CD14-positive monocyte (primary cell): ENCODE measurements at regions not wholly inside any gene's neighbourhood (a gene's known extent, or its start where the extent isn't known, plus 50 kb on each side); places are given as distances from the start of the nearest gene placed in this dataset.
A peak's percentile ranks its signal among the peaks of the same experiment; 100 is the strongest.

ENCODE experiments used
- DNase-seq, 3 donors: peaks; one replicate each; pipeline ENCODE4 v3.0.0-alpha.2; 2011 to 2022
- H2AFZ ChIP-seq: 2 replicates; pipeline ENCODE4 v1.6.0; 2012; ENCODE audit warnings: mild to moderate bottlenecking, low read depth, low read length, inconsistent platforms; ENCODE audit not compliant: insufficient read depth, poor library complexity, severe bottlenecking
- H3K27ac ChIP-seq, 2 donors: 1 replicate in 1 of 2; 2 replicates in 1 of 2; pipeline ENCODE4 v1.5.1; 2012 to 2013; ENCODE audit warnings: low read length in 2 of 2, control low read depth in 1 of 2, inconsistent platforms in 1 of 2, low read depth in 1 of 2, mild to moderate bottlenecking in 1 of 2
- H3K27me3 ChIP-seq, 2 donors: one replicate each; pipeline versions ENCODE4 v1.6.0 to v1.6.1; 2011 to 2013; ENCODE audit warnings: low read length in 2 of 2; ENCODE audit not compliant: control insufficient read depth in 2 of 2, insufficient read depth in 2 of 2
- H3K36me3 ChIP-seq, 2 donors: replicated peaks in 1 of 2; 1 replicate in 1 of 2; 2 replicates in 1 of 2; pipeline versions ENCODE4 v1.5.1 to v1.6.1; 2012 to 2013; ENCODE audit warnings: low read length in 2 of 2, control low read depth in 1 of 2, inconsistent platforms in 1 of 2, mild to moderate bottlenecking in 1 of 2; ENCODE audit not compliant: insufficient read depth in 2 of 2, control insufficient read depth in 1 of 2
- H3K4me1 ChIP-seq, 2 donors: 1 replicate in 1 of 2; 2 replicates in 1 of 2; pipeline versions ENCODE4 v1.5.1 to v1.6.1; 2012 to 2013; ENCODE audit warnings: low read length in 2 of 2, control low read depth in 1 of 2, inconsistent platforms in 1 of 2, mild to moderate bottlenecking in 1 of 2, moderate library complexity in 1 of 2; ENCODE audit not compliant: insufficient read depth in 2 of 2, control insufficient read depth in 1 of 2
- H3K4me2 ChIP-seq: replicated peaks from 2 replicates; pipeline ENCODE3; 2012; ENCODE audit warnings: low read length, moderate library complexity, mild to moderate bottlenecking; ENCODE audit not compliant: poor library complexity, severe bottlenecking; ENCODE audit errors: extremely low read depth
- H3K4me3 ChIP-seq, 3 experiments: fragments of 200-600 bp in 1 of 3; sonication (generic) in 1 of 3; replicated peaks in 1 of 3; 1 replicate in 2 of 3; 2 replicates in 1 of 3; pipeline ENCODE4 v1.5.1; 2011 to 2013; ENCODE audit warnings: low read length in 3 of 3, mild to moderate bottlenecking in 3 of 3, control low read depth in 2 of 3, low read depth in 2 of 3, inconsistent platforms in 1 of 3, moderate library complexity in 1 of 3
- H3K79me2 ChIP-seq: 2 replicates; pipeline ENCODE4 v1.6.0; 2012; ENCODE audit warnings: mild to moderate bottlenecking, control low read depth, inconsistent platforms, low read length, moderate library complexity; ENCODE audit not compliant: insufficient read depth
- H3K9ac ChIP-seq: 2 replicates; pipeline ENCODE4 v1.6.0; 2017; ENCODE audit warnings: low read length, mild to moderate bottlenecking; ENCODE audit not compliant: insufficient read depth, poor library complexity, severe bottlenecking
- H3K9me3 ChIP-seq, 2 donors: replicated peaks in 1 of 2; 1 replicate in 1 of 2; 2 replicates in 1 of 2; pipeline versions ENCODE4 v1.5.1 to v1.6.1; 2012 to 2013; ENCODE audit warnings: low read length in 2 of 2, control low read depth in 1 of 2; ENCODE audit not compliant: control insufficient read depth in 1 of 2, insufficient read depth in 1 of 2
- H4K20me1 ChIP-seq: 2 replicates; pipeline ENCODE4 v1.6.0; 2012; ENCODE audit warnings: mild to moderate bottlenecking, low read length, control low read depth, moderate library complexity; ENCODE audit not compliant: insufficient read depth
- H3K27ac Mint-ChIP-seq, 7 donors: one replicate each; pipeline ENCODE4 v1.8.0; 2020; ENCODE audit warnings: mild to moderate bottlenecking in 7 of 7, mixed read lengths in 7 of 7, moderate library complexity in 6 of 7, inconsistent platforms in 2 of 7
- H3K27me3 Mint-ChIP-seq, 3 donors: one replicate each; pipeline ENCODE4 v1.8.0; 2021 to 2022; ENCODE audit warnings: low read depth in 3 of 3, mild to moderate bottlenecking in 3 of 3, mixed read lengths in 3 of 3, moderate library complexity in 3 of 3, inconsistent platforms in 1 of 3
- H3K36me3 Mint-ChIP-seq, 2 donors: one replicate each; pipeline ENCODE4 v1.8.0; 2020; ENCODE audit warnings: mixed read lengths in 2 of 2, inconsistent platforms in 1 of 2, mild to moderate bottlenecking in 1 of 2
- H3K4me1 Mint-ChIP-seq: one replicate; pipeline ENCODE4 v1.8.0; 2020; ENCODE audit warnings: mild to moderate bottlenecking, mixed read lengths
- H3K4me3 Mint-ChIP-seq, 2 donors: one replicate each; pipeline ENCODE4 v1.8.0; 2020; ENCODE audit warnings: mild to moderate bottlenecking in 2 of 2, mixed read lengths in 2 of 2, moderate library complexity in 1 of 2
- H3K9me3 Mint-ChIP-seq, 7 donors: one replicate each; pipeline ENCODE4 v1.8.0; 2020 to 2022; ENCODE audit warnings: mixed read lengths in 7 of 7, mild to moderate bottlenecking in 6 of 7, moderate library complexity in 6 of 7, inconsistent platforms in 2 of 7
- CTCF ChIP-seq: fragments of 200-600 bp; IDR thresholded peaks from one replicate; pipeline ENCODE4 v1.8.0; 2022; ENCODE audit warnings: antibody characterized with exemption, mild to moderate bottlenecking
- WGBS: methylation state at CpG from one replicate; pipeline ENCODE4 v1.1.5; 2013; ENCODE audit warnings: missing lambda C conversion rate; ENCODE audit not compliant: insufficient coverage; 5-methylcytosine and 5-hydroxymethylcytosine counted together
- intact Hi-C, 2 donors: fragments of 100-400 bp; cut with micrococcal nuclease; formaldehyde crosslinking; loops; one replicate each; pipeline versions ENCODE4 v1.15.0 to v1.15.1; 2023

- Histone ChIP-seq H3K36me3 (no peaks in the 10 kb centered on the region), H2AFZ (no peak overlapping the region), H3K27ac (no peak overlapping the region), H3K9ac (no peak overlapping the region), H3K4me2 (no peak overlapping the region), H3K9me3 (no peaks in the 10 kb centered on the region), H3K79me2 (no peaks in the 10 kb centered on the region), H3K27me3 (no peaks in the 10 kb centered on the region), H4K20me1 (no peaks in the 10 kb centered on the region), H3K4me3 (no peak overlapping the region), H3K4me1 (peaks cover 0 to 5% of the 10 kb centered on the region in 2 donors)
- Mint-ChIP-seq H3K9me3 (peaks cover 0 to 1% (median 0%) of the 10 kb centered on the region in 7 donors), H3K4me3 (no peak overlapping the region), H3K27me3 (peaks cover 3 to 5% (median 3%) of the 10 kb centered on the region in 3 donors), H3K27ac (no peak overlapping the region), H3K36me3 (no peaks in the 10 kb centered on the region), H3K4me1 (peaks cover 17% of the 10 kb centered on the region)
- no CpG with 5 or more reads among the region's 1 CpG for whole genome bisulfite sequencing
- DNase-seq = no peak
- intact Hi-C loops = no loop called here
- no peak for TF ChIP-seq CTCF
These were observed 147.4 kb upstream of the DMRT1 start for GRCh38 chr9:694092-694402.

GRCh38 chr9:694403-695154 lies 146.9 kb upstream of the DMRT1 start:
- Histone ChIP-seq H2AFZ (peak overlapping the region; percentile 62), H3K9me3 (no peaks in the 10 kb centered on the region), H3K9ac (no peak overlapping the region), H3K4me1 (peaks cover 0 to 5% of the 10 kb centered on the region in 2 donors), H4K20me1 (no peaks in the 10 kb centered on the region), H3K27ac (no peak overlapping the region), H3K27me3 (no peaks in the 10 kb centered on the region), H3K36me3 (no peaks in the 10 kb centered on the region), H3K4me3 (no peak overlapping the region), H3K79me2 (no peaks in the 10 kb centered on the region), H3K4me2 (no peak overlapping the region)
- H3K27me3 Mint-ChIP-seq = peaks cover 3 to 5% (median 3%) of the 10 kb centered on the region in 3 donors
- intact Hi-C loops = no loop called here
- 96% methylated on average over 5 of the region's 8 CpGs for WGBS
- H3K36me3 Mint-ChIP-seq = no peaks in the 10 kb centered on the region
- no peak for TF ChIP-seq CTCF
- H3K27ac Mint-ChIP-seq = no peak overlapping the region
- peaks cover 0 to 1% (median 0%) of the 10 kb centered on the region in 7 donors for H3K9me3 Mint-ChIP-seq
- H3K4me3 Mint-ChIP-seq = peak overlapping the region in 1 of 2 donors; percentile 14
- DNase-seq = peak; percentile 39 to 78 (median 46)
- peaks cover 17% of the 10 kb centered on the region for H3K4me1 Mint-ChIP-seq
